ENCODE measurements at regions not wholly inside any gene's neighbourhood (a gene's known extent, or its start where the extent isn't known, plus 50 kb on each side); places are given as distances from the start of the nearest gene placed in this dataset.

DNA sequence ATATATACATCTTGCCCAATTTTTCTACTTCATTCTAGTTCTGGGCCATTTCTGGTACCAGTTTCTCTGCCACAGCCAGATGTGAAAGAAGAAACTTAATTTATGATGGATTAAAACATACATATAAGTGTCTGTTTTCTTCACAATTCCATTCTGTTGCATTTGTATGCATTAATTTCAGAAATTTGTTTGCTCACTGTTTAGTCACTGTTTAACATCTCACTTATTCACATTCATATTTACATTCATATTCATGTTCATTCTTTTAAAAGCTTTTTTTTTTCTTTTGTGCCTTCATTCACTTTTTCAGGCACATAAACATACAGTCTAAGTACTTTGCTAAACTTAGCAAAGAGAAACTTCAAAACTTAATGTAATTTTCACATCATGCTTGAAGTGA is 684.0 kb upstream of the CDH9 start:
- in situ Hi-C loops (cut with HindIII; ENCODE audit: low sequenced_read_pairs): no loop called here

DNA sequence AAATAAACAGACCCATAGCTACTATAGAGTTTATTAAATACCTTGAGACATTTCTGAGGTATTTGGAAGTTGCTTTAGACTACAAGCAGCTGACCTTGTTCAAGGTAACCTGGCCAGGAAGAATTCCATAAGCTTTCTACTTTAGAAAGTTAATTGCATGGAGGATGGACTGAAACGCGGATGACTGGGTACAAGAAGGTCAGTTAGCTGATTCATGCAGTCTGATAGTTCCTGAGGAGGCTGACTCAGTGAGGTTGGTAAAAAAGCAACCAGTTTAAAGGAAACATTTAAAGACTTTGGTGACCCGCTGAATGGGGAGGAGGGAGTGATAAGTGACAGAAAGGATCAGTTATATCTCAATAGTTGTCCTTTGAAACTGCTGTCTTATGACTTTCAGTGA is 670.1 kb upstream of the CDH9 start:
- in situ Hi-C loops (cut with HindIII; ENCODE audit: low sequenced_read_pairs): no loop called here

DNA sequence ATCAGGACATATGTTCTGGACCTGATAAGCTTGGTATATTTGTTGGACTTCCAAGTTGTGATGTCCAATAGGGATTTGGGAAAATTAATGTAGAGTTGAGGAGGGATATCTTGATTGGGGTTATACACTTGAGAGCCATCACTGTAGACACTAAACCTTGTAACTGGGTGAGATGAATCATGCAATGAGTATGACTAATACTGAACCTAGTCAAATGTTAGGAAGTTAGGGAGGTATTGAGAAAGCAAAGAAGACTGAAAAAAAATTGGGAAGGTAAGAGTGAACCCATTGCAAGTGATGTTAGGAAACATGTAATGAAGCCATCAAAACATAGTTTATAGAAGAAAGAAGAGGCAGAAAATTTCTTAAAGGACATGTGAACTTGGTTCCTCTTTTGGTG is 668.4 kb upstream of the CDH9 start:
- in situ Hi-C loops (cut with HindIII; ENCODE audit: low sequenced_read_pairs): no loop called here

DNA sequence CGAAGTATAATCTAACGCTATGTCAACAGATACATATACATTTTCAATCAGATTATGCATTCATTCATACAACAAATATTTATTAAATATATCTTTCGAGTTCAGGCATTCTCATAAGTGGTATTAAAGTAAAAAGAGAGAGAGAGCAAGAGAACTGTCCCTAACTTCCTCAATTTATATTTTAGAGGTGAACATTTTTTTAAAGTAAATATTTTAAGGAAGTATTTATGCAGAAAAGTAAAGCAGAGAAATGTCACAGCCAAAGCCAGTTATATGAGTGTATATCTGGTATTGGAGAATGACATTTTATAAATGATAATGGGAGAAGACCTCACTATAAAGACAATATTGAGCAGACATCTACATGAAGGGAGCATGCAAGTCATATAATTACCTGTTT is 667.3 kb upstream of the CDH9 start:
- in situ Hi-C loops (cut with HindIII; ENCODE audit: low sequenced_read_pairs): no loop called here

DNA sequence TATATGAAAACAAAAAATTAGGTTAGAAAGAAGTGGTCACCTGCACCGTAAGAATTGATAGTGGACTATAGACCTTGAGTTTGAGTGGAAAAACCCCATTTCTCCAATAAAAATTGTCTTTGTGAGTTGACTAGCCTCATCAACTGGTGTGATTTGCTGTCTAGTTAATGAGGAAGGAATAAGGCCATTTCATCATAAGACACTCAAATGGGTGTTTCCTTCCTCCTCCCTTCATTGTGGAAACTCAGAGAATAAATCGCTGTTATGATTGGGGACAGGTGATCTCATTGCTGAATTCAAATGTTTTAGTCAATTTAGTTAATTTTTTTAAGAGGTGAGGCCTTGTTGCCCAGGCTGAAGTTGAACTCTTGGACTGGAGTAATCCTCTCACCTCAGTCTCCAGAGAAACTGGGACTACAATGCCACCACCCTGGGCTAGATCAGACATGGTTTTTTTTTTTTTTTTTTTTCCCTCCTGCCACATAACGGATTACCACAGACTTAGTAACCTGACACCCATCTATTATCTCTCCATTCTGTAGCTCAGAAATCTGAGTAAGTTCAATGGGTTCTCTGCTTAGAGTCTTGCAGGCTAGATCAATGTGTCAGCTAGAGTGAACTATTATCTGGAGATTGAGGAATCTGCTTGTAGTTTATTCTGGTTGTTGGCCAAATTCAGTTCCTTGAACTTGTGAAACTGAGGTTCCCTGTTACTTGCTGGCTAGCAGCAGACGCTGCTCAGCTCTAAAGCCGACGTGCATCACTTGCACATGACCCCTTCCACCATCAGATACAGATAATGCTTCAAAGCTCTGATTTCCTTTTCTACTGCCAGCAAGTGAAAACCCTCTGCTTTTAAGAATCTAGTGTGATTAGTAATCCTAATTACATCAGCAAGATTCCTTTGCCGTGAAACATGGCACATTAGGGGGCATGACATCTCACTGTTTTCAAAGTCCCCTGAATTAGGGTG is 663.8 kb upstream of the CDH9 start:
- in situ Hi-C loops (cut with HindIII; ENCODE audit: low sequenced_read_pairs): no loop called here

DNA sequence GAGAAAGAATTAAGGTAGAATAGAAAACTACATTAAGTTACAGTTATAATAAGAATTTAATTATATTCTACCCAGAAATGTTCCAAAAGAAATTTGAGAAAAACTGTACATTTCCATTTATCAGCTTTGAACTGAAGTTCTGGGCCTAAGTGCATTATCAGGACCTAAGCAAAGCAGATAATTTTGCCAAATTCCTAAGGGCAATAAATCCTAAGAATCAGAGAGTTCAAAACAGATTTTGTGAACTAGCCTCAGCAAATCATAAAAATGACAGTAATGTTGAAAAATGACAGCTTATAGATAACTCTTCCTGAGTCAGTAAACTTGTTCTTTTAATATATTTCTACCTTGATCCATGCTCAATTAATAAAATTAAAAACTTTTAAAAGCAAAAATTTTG is 662.1 kb upstream of the CDH9 start:
- in situ Hi-C loops (cut with HindIII; ENCODE audit: low sequenced_read_pairs): no loop called here

DNA sequence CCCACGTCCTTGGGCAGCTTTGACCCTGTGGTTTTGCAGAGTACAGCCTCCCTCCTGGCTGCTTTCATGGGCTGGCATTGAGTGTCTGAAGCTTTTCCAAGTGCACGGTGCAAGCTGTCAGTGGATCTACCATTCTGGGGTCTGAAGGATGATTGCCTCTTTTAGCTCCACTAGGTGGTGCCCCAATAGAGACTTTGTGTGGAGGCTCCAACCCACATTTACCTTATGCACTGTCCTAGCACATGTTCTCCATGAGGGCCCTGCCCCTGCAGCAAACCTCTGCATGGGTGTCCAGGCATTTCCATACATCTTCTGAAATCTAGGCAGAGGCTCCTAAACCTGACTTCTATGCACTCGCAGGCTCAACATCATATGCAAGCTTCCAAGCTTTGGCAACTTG is 644.2 kb upstream of the CDH9 start:
- in situ Hi-C loops (cut with HindIII; ENCODE audit: low sequenced_read_pairs): no loop called here

DNA sequence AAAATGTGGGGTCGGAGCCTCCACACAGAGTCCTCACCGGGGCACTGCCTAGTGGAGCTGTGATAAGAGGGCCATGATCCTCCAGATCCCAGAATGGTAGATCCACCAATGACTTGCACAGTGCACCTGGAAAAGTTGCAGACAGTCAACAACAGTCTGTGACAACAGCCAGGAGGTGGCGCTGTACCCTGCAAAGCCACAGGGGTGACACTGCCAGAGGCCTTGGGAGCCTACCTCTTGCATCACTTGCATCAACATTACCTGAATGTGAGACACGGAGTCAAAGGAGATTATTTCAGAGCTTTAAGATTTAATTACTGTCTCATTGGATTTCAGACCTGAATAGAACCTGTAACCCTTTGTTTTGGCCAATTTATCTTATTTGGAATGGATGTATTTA is 614.1 kb upstream of the CDH9 start:
- in situ Hi-C loops (cut with HindIII; ENCODE audit: low sequenced_read_pairs): no loop called here

DNA sequence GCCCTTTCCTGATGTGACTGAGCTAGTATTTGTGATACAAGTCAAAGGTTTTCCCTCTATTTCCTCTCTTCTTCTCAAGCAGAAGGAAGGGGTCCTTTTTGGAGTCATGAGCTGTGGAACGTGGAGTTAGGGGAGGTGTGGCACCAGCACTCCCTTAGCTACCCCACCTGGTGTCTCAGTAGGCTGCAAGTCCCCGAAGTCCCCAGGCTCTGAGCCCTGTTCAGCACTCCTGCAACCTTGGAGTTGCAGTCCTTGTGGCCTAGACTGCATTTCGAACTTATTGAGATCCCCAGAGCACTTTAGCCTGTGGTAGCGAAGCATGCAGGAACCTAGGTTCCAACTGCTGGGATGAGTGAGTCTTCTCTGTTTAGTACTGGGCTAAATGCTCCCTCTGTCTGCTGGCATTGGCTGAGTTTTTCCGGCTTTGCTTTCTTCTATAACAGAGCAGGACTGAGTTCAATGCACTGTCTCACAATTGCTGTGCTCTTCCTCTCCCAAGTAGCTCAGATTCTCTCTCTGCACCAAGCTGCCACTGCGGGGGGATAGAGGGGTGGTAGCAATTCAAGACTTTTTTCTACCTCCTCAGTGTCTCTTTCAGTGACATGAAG is 600.7 kb upstream of the CDH9 start:
- in situ Hi-C loops (cut with HindIII; ENCODE audit: low sequenced_read_pairs): no loop called here

DNA sequence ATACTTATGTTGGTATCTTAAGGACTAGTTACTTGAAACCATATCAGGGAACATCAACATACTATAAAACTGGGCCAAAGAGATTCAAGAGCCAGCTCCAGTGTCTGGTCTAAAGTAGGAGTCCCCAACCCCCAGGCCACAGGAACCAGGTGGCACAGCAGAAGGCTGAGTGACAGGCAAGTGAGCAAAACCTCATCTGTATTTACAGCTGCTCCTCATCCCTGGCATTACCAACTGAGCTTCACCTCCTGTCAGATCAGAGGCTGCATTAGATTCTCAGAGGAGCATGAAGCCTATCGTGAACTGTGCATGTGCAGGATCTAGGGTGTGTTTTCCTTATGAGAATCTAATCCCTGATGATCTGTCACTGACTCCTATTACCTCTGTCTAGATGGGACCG is 581.6 kb upstream of the CDH9 start:
- in situ Hi-C loops (cut with HindIII; ENCODE audit: low sequenced_read_pairs): no loop called here

DNA sequence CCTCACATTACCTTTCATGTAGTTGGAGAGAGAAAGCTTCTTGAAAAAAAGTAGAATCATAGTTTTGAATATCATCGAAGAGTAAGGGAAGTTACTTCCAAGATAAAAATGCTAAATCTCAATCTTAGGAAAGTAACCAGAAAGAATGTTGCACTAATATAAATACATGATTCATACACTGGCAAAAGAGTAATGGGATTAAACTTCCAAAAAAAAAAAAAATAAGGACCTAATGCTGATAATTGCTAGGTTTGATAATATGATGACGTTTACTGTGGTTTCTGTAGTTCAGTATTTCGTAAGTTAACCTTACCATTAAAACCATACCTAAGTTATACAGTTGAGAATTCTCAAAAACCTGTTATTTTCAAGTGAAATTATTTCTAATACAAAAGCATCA is 573.8 kb upstream of the CDH9 start:
- in situ Hi-C loops (cut with HindIII; ENCODE audit: low sequenced_read_pairs): no loop called here

DNA sequence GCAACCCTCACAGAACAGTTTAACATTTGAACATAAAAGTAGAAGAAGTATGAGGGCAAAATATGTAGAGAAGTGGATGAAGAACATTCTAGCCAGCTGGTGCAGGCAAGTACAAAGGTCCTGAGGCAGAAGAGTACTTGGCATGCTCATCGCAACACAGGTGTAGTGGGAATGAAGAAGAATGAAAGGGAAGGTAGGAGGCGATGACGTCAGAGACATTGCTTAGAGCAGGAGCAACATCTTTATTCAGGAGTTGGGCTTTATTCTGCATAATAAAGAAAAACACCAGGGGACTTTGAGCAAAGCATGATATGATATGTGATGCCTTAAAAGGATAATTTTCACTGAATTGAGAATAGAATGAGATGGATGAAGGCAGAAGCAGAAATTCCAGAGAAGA is 570.6 kb upstream of the CDH9 start:
- in situ Hi-C loops (cut with HindIII; ENCODE audit: low sequenced_read_pairs): no loop called here

DNA sequence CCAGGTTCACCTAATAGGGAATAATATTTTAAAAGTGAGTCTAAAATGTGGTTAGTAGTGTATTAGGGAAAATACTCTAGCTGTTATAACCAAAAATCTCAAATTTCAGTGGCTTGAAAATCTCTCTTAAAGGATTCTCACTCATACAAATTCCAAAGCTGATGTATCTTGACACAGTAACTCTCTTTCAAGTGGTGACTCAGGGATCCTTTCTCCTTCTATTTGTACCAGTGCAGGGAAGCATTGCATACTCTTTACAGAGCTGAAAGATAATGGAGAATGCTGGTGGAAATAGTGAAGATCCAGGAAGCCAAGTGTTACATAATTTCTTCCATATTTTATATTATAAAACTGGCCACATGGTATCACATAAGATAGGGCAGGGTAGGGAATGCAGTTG is 560.2 kb upstream of the CDH9 start:
- in situ Hi-C loops (cut with HindIII; ENCODE audit: low sequenced_read_pairs): no loop called here

DNA sequence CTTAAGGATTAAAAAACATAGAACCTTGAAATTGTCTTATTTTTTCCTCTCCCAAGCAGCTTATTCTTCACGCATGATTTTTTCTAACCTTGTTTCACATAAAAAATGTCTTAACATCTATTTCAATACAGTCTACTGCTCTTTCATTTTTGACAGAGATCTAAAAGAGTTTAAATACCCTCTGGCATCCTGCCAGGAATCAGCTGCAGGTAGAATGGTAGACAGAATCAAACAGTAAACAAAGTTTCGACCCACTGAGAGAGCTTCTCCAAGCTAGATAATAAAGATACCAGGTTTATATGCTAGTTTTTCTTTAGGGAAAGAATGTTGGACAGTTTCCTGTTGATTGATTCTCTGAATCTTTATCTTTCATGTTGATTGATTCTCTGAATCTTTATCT is 555.8 kb upstream of the CDH9 start:
- in situ Hi-C loops (cut with HindIII; ENCODE audit: low sequenced_read_pairs): no loop called here

DNA sequence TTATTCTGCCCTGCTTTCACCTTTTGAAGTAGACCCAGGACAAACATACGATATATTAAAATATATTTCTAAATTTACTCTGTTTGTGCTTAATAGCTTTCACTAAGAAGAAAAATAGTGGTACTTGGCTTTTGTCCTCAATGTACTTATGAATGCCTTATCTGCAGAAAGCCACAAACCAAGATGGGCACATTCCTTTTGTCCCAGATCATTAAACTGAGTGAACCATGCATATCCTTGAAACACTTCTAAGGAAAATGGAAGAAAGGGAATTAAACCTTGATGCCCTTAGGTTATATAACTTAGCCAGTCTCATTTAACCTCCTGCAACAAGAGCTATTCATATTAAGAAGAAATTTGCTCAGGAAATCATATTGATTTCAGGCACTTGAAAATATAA is 553.8 kb upstream of the CDH9 start:
- in situ Hi-C loops (cut with HindIII; ENCODE audit: low sequenced_read_pairs): no loop called here

DNA sequence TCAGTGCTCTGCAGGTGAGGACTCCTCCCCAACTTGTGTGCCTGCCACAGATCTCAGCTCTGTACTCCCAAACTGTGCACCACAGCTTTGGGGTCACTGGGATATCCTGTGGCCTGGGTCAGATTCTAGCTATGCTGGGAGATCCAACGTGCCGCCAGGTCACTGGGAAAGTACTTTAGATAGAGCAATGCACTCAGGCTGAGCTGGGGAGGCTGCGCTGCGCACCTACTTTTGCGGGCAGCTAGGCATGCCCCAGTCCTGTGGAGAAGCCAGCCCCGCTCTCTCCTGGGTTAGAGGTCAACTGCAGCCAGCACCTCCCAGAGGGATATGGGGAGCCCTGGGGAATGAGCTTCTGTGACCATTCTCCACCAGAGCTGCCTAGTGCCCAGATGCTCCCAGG is 552.1 kb upstream of the CDH9 start:
- in situ Hi-C loops (cut with HindIII; ENCODE audit: low sequenced_read_pairs): no loop called here

DNA sequence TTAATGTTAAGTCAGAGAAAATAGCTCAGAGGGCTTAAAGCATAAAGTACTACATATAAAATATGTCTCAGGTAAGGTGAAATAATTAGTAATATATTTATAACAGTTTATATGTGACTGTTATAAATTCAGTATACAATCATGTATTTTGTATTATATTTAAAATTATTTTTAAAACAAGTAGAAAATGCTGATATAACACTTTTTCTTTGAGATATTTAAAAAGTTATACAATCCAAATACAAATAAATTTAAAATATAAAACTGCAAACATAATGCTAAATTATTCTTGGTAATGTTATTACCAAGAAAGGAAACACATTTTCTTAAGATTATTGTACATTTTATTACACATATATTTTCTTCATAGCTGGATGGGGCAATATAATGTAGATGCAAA is 539.9 kb upstream of the CDH9 start:
- in situ Hi-C loops (cut with HindIII; ENCODE audit: low sequenced_read_pairs): no loop called here

DNA sequence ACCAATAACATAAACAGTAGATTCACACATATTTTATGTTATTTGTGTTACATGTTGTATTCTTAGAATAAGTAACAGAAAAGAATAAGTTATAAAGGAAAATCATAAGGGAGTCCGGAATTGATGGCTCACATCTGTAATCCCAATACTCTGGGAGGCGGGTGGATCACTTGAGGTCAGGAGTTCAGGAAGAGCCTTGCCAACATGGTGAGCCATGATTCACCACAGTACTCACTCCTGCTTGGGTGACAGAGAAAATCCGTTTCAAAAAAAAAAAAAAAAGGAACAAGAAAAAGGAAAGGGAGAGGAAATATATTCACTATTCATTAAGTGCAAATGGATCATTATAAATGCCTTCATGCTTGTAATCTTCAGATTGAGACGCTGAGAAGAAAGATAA is 533.3 kb upstream of the CDH9 start:
- in situ Hi-C loops (cut with HindIII; ENCODE audit: low sequenced_read_pairs): no loop called here

DNA sequence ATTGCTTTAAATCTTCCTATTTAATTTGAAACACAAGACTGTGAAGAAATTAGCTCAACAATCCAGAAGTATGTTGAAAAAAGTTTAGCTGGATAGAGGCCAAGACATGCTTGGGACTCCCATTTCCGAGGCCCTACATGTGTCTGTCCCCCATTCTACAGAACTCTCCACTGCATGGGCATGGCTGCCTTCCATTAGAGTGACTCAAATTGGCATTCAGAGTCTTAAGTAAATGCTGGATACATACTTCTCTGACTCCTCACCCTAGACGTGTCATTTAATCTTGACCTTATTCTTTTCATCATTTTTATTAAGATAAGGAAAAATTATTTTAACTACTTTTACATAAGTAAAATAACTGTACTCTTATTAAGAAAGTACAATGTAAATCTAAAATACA is 530.4 kb upstream of the CDH9 start:
- in situ Hi-C loops (cut with HindIII; ENCODE audit: low sequenced_read_pairs): no loop called here

DNA sequence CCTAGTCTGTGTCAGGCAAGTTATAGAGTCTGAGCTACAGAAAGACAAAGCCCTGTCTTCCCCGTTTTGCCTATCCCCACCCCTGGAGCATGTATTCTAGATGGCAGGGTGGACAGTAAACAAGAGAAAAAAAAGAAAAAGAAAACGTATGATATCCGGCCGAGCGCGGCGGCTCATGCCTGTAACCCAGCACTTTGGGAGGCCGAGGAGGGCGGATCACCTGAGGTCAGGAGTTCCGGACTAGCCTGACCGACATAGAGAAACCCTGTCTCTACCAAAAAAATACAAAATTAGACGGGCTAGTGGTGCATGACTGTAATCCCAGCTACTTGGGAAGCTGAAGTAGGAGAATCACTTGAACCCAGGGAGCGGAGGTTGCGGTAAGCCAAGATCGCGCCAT is 523.0 kb upstream of the CDH9 start:
- in situ Hi-C loops (cut with HindIII; ENCODE audit: low sequenced_read_pairs): no loop called here

DNA sequence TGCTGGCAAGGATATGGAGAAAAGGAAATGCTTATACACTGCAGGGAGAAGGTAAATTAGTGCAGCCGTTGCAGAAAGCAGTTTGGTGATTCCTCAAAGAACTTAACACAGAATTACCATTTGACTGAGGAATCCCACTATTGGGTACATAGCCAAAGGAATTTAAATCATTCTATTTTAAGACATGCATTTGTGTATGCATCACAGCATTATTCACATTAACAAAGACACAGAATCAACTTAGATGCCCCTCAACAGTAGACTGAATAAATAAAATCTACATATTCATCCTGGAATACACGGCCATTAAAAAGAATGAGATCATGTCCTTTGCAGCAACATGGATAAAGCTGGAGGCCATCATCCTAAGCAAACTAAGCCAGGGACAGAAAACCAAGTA is 510.1 kb upstream of the CDH9 start:
- in situ Hi-C loops (cut with HindIII; ENCODE audit: low sequenced_read_pairs): no loop called here

DNA sequence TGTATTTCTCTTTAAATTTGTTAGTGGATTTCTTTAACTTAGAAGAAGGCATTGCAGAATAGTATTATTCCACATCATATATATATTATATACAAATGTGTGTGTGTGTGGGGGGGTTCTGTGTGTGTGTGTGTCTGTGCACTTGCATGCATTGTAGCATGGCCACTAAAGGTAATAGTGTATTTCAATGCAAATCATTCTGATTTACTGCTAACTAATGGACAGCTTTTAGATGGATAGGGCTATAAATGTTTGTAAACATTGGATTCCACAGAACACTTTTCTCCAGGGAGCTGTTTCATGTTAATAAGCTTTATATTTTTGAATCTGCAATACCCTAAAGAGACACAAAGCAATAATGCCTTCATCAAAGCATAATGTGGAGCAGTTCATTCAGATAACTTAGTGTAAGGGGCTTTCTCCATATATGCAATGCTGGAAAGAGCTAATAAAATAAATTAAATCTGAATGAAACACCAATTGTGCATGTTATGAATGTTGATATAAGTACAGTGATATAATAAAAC is 496.7 kb upstream of the CDH9 start:
- in situ Hi-C loops (cut with HindIII; ENCODE audit: low sequenced_read_pairs): no loop called here
